DMS153 (cell line): ENCODE measurements at regions not wholly inside any gene's neighbourhood (a gene's known extent, or its start where the extent isn't known, plus 50 kb on each side); places are given as distances from the start of the nearest gene placed in this dataset.
"Not testable (repeated sequence)": the region's sequence is repeated elsewhere in the genome, so short reads cannot be mapped to it uniquely, and the experiment has no call there.

Source experiments
- DNase-seq: peaks from one replicate; lab custom pipeline; 2025; lab: John Stamatoyannopoulos, UW

- no peak for DNase-seq
Measured at GRCh38 chrX:34270434-34270833, 138.3 kb upstream of the FAM47A start.

DNA sequence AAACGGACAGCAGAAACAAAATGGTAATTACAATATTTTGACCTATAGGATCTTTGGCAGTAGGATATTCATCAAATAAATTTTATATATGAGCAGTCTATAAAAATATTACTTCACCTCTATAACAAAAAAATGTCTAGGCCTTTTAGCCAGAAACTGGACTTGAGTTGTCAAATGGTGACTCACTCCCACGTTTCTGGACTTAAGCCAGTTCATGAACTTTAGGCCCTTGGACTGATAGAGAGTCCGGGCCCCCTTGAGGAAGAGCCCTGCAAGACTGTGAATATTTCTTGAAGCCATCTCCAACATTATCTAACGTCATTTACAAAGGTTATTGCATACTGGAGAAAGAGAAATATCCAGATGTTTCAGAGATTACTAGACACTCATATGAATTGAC lies 106.8 kb upstream of the FAM47A start:
- DNase-seq = no peak

DNA sequence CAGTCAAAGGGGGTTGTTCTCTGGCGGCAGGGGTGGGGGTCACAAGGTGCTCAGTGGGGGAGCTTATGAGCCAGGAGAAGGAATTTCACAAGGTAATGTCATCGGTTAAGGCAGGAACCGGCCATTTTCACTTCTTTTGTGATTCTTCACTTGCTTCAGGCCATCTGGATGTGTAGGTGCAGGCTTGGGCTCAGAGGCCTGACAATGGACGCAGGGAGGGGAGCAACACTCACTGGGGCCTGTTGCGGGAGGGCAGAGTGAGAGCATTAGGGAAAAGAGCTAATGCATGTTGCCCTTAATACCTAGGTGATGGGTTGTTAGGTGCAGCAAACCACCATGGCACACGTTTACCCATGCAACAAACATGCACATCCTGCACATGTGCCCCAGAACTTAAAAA lies 98.0 kb upstream of the FAM47A start:
- DNase-seq = not testable (repeated sequence)

DNA sequence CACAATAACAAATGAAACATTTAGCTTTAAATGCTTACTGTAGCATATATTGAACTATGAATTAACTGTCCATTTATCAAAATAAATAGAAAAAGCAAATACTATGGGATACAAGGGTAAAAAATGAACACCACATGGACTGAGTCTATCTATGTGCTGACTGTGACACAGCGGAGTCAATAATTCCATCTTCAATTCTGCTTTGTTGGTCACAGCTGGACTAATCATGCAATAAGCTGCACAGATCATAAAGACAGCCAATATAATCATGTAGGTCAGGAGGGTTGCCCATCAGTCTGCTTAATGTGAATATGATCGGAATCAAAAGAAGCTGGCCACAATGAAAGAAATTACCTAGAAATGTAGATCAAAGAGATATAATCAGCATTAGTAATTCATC lies 95.7 kb upstream of the FAM47A start:
- DNase-seq = no peak

- no peak for DNase-seq
Measured at GRCh38 chrX:34223574-34223973, 91.5 kb upstream of the FAM47A start.

- DNase-seq = no peak
Measured at GRCh38 chrX:34218063-34218462, 85.9 kb upstream of the FAM47A start.

DNA sequence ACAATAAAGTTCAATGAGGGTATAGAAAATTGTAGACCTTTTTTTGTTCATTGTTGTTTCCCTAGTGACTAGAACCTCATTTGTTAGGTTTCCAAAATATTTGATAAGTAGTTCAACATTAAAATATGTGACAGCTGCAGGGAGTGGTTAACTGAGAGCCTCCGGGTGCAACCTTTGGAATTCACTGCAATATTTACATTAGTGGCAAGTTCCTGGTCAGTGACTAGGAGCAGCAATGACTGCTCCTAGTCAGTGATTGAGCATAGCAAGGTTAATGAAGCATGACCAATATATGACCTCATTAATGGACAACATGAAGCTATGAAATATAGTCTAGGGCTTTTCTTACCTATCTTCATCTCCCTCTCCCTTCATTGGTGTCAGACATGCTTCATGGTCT lies 65.8 kb upstream of the FAM47A start:
- no peak for DNase-seq
